HG03103 (cell line): ENCODE measurements at regions not wholly inside any gene's neighbourhood (a gene's known extent, or its start where the extent isn't known, plus 50 kb on each side); places are given as distances from the start of the nearest gene placed in this dataset.

Source experiments
- ATAC-seq: cut with Tn5 transposase; IDR thresholded peaks from one replicate; pipeline ENCODE4 v1.9.1; 2021; ENCODE audit warnings: low read depth; ENCODE audit not compliant: unreplicated experiment

DNA sequence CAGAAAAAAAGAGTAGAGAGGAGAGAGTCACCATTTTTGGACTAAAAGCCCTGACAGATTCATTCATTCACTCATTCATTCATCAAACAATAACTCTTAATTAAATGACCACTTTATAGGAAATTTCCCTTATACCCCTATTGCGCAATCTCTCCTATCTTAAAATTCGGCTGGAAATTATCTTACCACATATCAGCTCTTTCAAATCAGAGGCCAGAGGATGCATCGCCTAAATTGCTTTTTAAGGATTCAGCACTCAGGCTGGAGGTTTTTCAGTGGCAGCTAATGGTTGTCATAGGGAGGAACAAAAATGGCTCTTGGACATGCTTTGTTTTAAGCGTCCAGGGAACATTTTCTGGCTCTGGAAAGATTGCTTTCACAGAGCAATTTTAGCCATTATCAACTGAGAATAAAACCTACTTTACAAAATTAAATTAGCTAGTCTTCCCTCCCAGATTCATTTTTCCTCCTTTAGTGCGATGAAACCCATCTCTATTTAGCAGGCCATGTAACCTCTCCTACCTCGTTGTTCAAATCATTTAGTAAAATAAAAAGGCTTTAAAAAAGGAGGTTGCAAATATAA, 115.2 kb downstream of the OLFM4 start:
- no peak for ATAC-seq

- no peak for ATAC-seq
These were observed 116.2 kb downstream of the OLFM4 start for GRCh38 chr13:53144826-53145225.

GRCh38 chr13:53150568-53150967, 122.0 kb downstream of the OLFM4 start:
- ATAC-seq: no peak

GRCh38 chr13:53151336-53152056, 122.9 kb downstream of the OLFM4 start:
- peak; percentile 97 for ATAC-seq

DNA sequence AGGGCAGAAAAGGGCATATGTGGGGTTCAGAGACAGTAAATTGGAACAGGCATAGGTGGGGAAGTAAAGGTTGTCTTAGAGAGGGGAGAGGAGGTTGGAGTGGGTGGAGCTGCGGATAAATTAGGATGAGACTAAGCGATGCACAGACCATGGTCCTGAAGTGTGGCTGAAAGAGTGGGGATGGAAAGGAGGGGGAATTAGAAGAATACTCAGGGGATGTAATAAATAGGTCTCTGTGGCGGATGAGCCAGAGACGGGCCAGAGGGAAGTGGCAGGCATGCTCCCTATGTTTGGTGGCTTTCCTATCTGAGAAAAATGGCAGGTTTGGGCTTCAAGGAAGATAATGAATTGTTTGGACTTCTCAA, 123.4 kb downstream of the OLFM4 start:
- no peak for ATAC-seq

GRCh38 chr13:53158201-53158600, 129.6 kb downstream of the OLFM4 start:
- no peak for ATAC-seq

GRCh38 chr13:53159431-53159830, 130.8 kb downstream of the OLFM4 start:
- no peak for ATAC-seq

GRCh38 chr13:53160211-53160610, 131.6 kb downstream of the OLFM4 start:
- ATAC-seq: no peak

DNA sequence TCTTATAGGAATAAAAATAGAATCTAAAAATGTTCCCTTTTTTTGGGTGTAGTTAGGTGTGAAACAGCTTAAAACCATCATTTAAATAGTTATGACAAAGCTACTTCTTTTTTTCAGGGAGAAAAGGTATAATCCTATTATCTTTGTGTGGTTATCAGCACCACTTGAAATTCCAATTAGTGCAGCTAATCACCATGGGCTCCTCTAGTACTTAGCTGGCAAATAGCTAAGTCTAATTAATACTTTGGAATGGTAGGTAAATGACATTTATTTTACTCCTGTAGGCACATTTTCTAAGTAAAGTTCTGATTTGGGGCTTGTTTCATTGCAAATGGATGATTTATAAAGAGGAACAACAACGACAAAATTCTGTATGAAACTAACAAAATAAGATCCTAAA, 132.6 kb downstream of the OLFM4 start:
- no peak for ATAC-seq

DNA sequence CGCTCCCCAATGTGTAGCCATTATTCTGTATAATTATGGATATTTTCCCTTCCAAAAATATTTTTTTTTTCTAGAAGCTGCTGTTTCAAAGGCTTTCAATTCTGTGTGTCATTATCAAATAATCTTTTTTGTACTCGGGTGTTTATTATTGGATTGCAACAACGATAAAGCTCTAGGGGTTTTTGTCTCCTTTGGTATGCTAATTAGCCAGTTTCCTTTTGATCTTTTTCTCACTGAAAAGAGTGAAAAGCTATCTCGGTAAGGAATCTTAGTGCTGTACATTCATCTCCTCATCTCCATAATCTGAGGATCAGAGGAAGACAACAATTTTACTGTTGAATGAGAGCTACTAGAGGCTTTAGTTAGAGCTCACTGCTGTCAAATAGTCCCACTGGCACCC, 136.6 kb downstream of the OLFM4 start:
- ATAC-seq: no peak

DNA sequence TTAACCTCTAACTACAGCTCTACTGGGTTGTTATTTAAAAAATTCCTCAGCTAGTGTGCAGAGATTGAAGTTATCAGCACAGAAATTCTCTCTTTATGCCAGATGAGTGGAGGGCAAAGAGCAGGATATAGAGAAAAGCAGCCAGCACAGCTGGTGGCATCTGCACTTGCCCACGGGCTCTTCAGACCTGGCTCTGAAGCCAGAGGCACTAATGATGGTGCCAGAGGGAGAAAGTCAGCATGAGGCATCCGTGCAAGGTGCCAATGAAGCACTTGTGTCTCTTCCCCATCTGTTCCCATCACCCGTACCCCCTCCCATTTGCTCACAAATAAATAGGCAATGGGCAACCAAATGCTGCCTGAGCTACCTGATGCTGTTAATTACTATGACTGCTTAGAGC, 138.9 kb downstream of the OLFM4 start:
- ATAC-seq: no peak

GRCh38 chr13:53170910-53171309, 142.3 kb downstream of the OLFM4 start:
- no peak for ATAC-seq

GRCh38 chr13:53174545-53174944, 145.9 kb downstream of the OLFM4 start:
- ATAC-seq: no peak

- ATAC-seq: no peak
These were observed 152.1 kb downstream of the OLFM4 start for GRCh38 chr13:53180684-53181083.

GRCh38 chr13:53182724-53183123, 154.1 kb downstream of the OLFM4 start:
- ATAC-seq: no peak

DNA sequence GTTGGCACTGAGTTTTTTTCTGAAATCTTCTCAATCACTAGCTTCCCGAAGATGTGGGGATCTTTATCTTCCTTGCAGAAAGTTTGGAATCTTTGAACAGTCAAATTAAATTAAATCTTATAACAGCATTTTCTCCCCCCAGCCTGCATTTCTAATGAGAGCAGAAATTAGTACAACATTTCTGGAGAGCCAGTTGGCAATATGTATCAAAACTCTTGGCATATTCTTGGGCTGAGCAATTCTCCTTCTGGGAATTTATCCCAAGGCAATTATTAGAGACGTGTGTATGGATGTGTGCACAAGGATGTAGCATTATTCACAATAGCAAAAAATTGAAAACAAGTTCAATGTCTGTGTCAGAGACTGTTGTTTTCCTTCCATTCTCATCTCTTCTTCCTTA, 159.5 kb downstream of the OLFM4 start:
- ATAC-seq: no peak

DNA sequence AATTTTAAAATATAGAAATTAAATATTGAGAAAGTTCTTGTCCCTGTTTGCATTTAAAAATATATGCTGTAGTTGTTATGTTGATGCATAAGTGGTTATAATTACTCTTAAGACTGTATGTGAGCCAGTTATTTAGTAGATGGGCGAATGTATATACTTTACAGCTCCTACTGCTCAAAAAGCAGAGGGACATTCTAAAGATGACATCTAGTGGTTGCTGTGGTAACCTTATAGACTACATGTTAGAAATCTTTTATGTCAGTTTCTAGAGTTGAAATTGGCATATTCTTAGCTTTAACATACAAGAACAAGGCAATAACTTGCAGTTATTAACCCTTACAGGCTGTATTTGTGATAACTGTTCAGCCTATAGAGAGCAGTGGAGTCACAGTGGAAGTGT, 160.5 kb downstream of the OLFM4 start:
- no peak for ATAC-seq

DNA sequence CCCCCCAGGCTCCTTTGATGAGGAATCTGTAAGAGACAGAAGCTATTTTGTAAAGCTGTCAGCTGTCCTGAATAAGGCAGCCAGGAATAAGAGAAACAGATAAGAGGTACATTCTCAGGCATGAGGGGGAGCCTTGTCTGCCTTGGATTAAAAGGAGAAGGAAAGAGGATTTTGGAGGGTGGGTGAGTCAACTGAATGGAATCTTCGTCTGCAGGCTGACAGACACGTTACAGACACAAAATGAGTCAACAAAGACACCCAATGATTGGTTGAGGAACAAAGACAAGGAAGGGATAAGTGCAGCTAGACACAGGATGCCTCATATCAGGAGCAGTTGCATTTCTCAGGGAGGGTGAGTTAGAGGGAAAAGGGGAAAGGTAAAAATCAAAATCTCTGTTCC, 162.5 kb downstream of the OLFM4 start:
- ATAC-seq: no peak

DNA sequence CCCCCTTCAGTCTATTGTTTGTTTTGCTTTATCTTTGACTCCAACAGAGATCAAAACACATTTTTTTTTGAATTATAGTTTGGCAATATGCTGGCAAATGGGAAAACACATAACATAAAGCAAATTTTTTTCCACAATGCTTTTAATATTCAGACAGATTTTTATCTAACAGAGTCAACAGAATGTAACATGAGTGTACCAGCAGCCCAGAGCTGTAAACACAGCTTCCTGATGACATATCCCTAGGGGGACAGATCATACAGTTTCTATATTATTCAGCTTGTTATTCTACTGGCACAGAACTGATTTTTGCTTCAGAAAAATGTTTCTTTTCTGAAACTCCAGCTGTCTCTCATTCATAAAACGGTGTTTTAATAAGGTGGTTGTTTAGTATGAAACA, 168.8 kb downstream of the OLFM4 start:
- no peak for ATAC-seq

DNA sequence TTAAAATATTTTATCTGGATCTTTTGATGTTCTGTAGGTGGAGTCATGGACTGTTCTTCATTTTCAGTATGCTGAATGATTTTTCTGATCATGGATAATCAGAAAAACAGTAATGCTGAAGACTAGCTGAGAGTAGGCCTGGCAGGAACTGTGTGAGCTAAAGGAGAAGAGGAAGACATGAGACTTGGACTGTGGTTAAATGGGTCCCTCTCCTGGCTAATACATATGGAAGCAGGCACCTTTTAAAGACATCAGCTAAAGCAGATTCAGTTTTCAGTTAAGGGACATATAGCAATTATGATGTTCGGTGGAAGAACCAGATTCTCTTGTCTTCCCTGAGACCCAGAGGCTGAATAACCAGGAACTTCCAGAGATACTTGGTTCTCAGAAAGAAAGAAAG, 169.4 kb downstream of the OLFM4 start:
- no peak for ATAC-seq

DNA sequence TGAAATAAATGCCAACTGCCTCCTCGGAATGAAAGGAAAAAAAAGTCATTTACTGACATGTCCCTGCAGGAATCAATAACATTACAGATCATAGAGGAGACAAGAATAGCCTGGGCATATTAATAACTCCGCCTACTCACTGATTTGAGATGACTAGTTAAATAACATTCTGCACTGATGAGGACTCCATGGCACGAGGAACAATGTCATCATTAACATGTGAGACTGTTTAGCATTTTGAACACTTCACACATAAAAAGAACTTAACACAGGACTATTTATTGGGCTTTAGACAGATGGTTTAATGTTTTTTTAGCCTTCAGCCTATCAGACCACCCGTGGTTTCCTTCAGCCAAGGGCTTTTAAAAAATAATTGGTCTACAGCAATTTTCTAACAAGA, 170.1 kb downstream of the OLFM4 start:
- ATAC-seq: no peak

DNA sequence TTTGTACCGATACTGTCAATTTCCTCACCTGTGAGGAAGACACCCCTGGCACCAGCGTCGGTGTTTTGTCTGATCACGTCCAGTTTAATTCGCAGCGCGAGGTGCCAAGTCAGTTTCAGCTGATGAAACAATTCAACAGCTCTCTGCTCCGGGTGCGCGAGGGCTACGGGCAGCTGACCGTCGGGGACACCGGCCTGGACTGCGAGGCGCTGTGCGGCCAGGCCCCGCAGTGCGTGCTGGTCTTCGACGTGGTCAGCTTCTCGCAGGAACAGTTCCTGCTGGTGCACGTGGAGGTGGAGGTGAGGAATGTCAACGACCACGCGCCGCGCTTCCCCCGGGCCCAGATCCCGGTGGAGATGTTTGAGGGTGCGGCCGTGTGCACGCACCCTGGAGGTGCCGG, 171.5 kb downstream of the OLFM4 start:
- no peak for ATAC-seq
